H9 (cell line): ENCODE measurements at regions not wholly inside any gene's neighbourhood (a gene's known extent, or its start where the extent isn't known, plus 50 kb on each side); places are given as distances from the start of the nearest gene placed in this dataset.

Experiments used
- DNase-seq: peaks from one replicate; pipeline ENCODE4 v3.0.0-alpha.2; 2017
- H2AFZ ChIP-seq: one replicate; pipeline ENCODE4 v1.6.1; 2013; ENCODE audit warnings: mild to moderate bottlenecking, low read length, control low read depth, moderate library complexity
- H2AK5ac ChIP-seq: 2 replicates; pipeline ENCODE4 v1.6.1; 2013; ENCODE audit warnings: low read length, control low read depth, mixed read lengths; ENCODE audit not compliant: insufficient read length
- H2BK120ac ChIP-seq: one replicate; pipeline ENCODE4 v1.6.1; 2013; ENCODE audit warnings: low read depth, mild to moderate bottlenecking, low read length, control low read depth, inconsistent platforms; ENCODE audit not compliant: poor library complexity, severe bottlenecking
- H2BK12ac ChIP-seq: 2 replicates; pipeline ENCODE4 v1.6.1; 2013; ENCODE audit warnings: low read length, control low read depth, mixed read lengths, low read depth; ENCODE audit not compliant: insufficient read length
- H2BK15ac ChIP-seq: 2 replicates; pipeline ENCODE4 v1.6.1; 2013; ENCODE audit warnings: low read depth, low read length, control low read depth
- H2BK20ac ChIP-seq: one replicate; pipeline ENCODE4 v1.6.1; 2013; ENCODE audit warnings: low read depth, mild to moderate bottlenecking, low read length, control low read depth, inconsistent platforms; ENCODE audit not compliant: poor library complexity, severe bottlenecking
- H2BK5ac ChIP-seq: 2 replicates; pipeline ENCODE4 v1.6.1; 2013; ENCODE audit warnings: low read length, control low read depth, mixed read lengths; ENCODE audit not compliant: insufficient read length
- H3K14ac ChIP-seq: 2 replicates; pipeline ENCODE4 v1.6.1; 2013; ENCODE audit warnings: low read length, control low read depth; ENCODE audit not compliant: insufficient read depth
- H3K18ac ChIP-seq: 2 replicates; pipeline ENCODE4 v1.6.1; 2013; ENCODE audit warnings: low read depth, mild to moderate bottlenecking, mixed read lengths, low read length, control low read depth; ENCODE audit not compliant: insufficient read length
- H3K23ac ChIP-seq: 2 replicates; pipeline ENCODE4 v1.6.1; 2013; ENCODE audit warnings: low read length, control low read depth, mixed read lengths, low read depth; ENCODE audit not compliant: insufficient read length
- H3K23me2 ChIP-seq: 2 replicates; pipeline ENCODE4 v1.6.1; 2013; ENCODE audit warnings: low read depth, mild to moderate bottlenecking, mixed read lengths, low read length, control low read depth; ENCODE audit not compliant: insufficient read length, poor library complexity, severe bottlenecking
- H3K27ac ChIP-seq: 2 replicates; pipeline ENCODE4 v1.5.1; 2013; ENCODE audit warnings: low read length, control low read depth, mixed read lengths, low read depth; ENCODE audit not compliant: insufficient read length
- H3K27me3 ChIP-seq: 2 replicates; pipeline ENCODE4 v1.6.1; 2013; ENCODE audit warnings: low read length, control low read depth, inconsistent platforms; ENCODE audit not compliant: insufficient read depth
- H3K4ac ChIP-seq: 2 replicates; pipeline ENCODE4 v1.6.1; 2013; ENCODE audit warnings: low read depth, mild to moderate bottlenecking, control low read depth, inconsistent platforms, low read length, moderate library complexity
- H3K4me1 ChIP-seq: 2 replicates; pipeline ENCODE4 v1.6.1; 2013; ENCODE audit warnings: low read length, control low read depth, inconsistent platforms; ENCODE audit not compliant: insufficient read depth
- H3K4me2 ChIP-seq: 2 replicates; pipeline ENCODE4 v1.6.1; 2013; ENCODE audit warnings: low read length, control low read depth, mixed read lengths; ENCODE audit not compliant: insufficient read length, insufficient read depth
- H3K56ac ChIP-seq: 2 replicates; pipeline ENCODE4 v1.6.1; 2013; ENCODE audit warnings: low read depth, mild to moderate bottlenecking, mixed read lengths, low read length, control low read depth; ENCODE audit not compliant: insufficient read length
- H3K79me1 ChIP-seq: 2 replicates; pipeline ENCODE4 v1.6.1; 2013; ENCODE audit warnings: low read depth, mild to moderate bottlenecking, moderate library complexity, low read length, control low read depth, inconsistent platforms; ENCODE audit not compliant: insufficient read depth, poor library complexity, severe bottlenecking
- H3K79me2 ChIP-seq: 2 replicates; pipeline ENCODE4 v1.6.1; 2013; ENCODE audit warnings: low read length, control low read depth, inconsistent platforms; ENCODE audit not compliant: insufficient read depth
- H3K9ac ChIP-seq: 2 replicates; pipeline ENCODE4 v1.6.1; 2013; ENCODE audit warnings: low read length, control low read depth, mixed read lengths; ENCODE audit not compliant: insufficient read length; ENCODE audit errors: extremely low read depth
- H3K9me3 ChIP-seq: one replicate; pipeline ENCODE4 v1.6.1; 2013; ENCODE audit warnings: low read depth, low read length, inconsistent platforms; ENCODE audit not compliant: control insufficient read depth
- H3T11ph ChIP-seq: one replicate; pipeline ENCODE4 v1.6.1; 2013; ENCODE audit warnings: mild to moderate bottlenecking, low read length, control low read depth, inconsistent platforms
- H4K20me1 ChIP-seq: one replicate; pipeline ENCODE4 v1.6.1; 2013; ENCODE audit not compliant: control insufficient read depth, insufficient read length, insufficient read depth
- H4K5ac ChIP-seq: 2 replicates; pipeline ENCODE4 v1.6.1; 2013; ENCODE audit warnings: low read depth, mild to moderate bottlenecking, mixed read lengths, low read length, control low read depth; ENCODE audit not compliant: insufficient read length
- H4K8ac ChIP-seq: replicated peaks from 2 replicates; pipeline ENCODE4 v1.6.1; 2013; ENCODE audit warnings: low read length, control low read depth, mixed read lengths, low read depth; ENCODE audit not compliant: insufficient read length
- H4K91ac ChIP-seq: 2 replicates; pipeline ENCODE4 v1.6.1; 2013; ENCODE audit warnings: low read depth, mild to moderate bottlenecking, moderate library complexity, mixed read lengths, low read length, control low read depth; ENCODE audit not compliant: insufficient read length
- H3K27ac Mint-ChIP-seq, 3 experiments: 2 replicates in 2 of 3; 3 replicates in 1 of 3; pipeline ENCODE4 v1.8.0; 2020 to 2021; ENCODE audit warnings: mixed read lengths in 3 of 3, mild to moderate bottlenecking in 1 of 3, moderate library complexity in 1 of 3
- H3K27me3 Mint-ChIP-seq: 2 replicates; pipeline ENCODE4 v1.8.0; 2021; ENCODE audit warnings: low read depth, mild to moderate bottlenecking, moderate library complexity, mixed read lengths
- H3K36me3 Mint-ChIP-seq, 3 experiments: 2 replicates in 2 of 3; 3 replicates in 1 of 3; pipeline ENCODE4 v1.8.0; 2020 to 2021; ENCODE audit warnings: low read depth in 3 of 3, mixed read lengths in 3 of 3; ENCODE audit not compliant: insufficient read depth in 1 of 3
- H3K4me1 Mint-ChIP-seq, 2 experiments: 2 replicates each; pipeline ENCODE4 v1.8.0; 2020; ENCODE audit warnings: mixed read lengths in 2 of 2
- H3K4me3 Mint-ChIP-seq, 2 experiments: 2 replicates in 1 of 2; 3 replicates in 1 of 2; pipeline ENCODE4 v1.8.0; 2020 to 2021; ENCODE audit warnings: mild to moderate bottlenecking in 2 of 2, mixed read lengths in 2 of 2, moderate library complexity in 1 of 2
- H3K9me3 Mint-ChIP-seq, 2 experiments: 2 replicates in 1 of 2; 3 replicates in 1 of 2; pipeline ENCODE4 v1.8.0; 2020; ENCODE audit warnings: mild to moderate bottlenecking in 2 of 2, mixed read lengths in 2 of 2, moderate library complexity in 1 of 2
- WGBS: extraction: QIAGEN DNeasy Blood & Tissue Kit; methylation state at CpG from one replicate; pipeline ENCODE4 v1.1.7; 2013; ENCODE audit warnings: missing lambda C conversion rate, low lambda C conversion rate, mixed read lengths; ENCODE audit not compliant: insufficient read length; ENCODE audit errors: extremely low coverage; 5-methylcytosine and 5-hydroxymethylcytosine counted together
- TF ChIP-seq, protein P1 (sequence below): fragments of 200-600 bp; sonication (generic); conservative IDR thresholded peaks from 3 replicates; pipeline ENCODE4 v1.8.0; 2021; ENCODE audit warnings: antibody characterized with exemption, mild to moderate bottlenecking

DNA sequence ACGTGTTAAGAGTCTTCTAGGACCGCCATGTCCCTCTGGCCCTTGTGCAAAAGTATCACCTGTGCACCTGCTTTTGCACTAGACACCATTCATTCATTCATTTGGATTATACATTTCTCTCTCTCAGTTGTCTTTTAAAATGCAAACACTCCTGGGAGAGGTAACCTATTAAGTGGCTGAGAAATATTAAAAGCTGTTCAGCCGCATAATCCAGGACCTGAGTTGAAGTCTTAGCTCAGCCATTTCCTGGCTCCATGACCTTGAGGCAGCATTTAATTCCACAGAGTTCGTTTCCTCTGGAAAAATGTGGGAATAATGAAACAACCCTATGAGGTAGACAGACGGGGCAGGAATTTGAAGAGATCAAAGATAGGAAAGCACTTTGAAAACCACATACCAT is 251.6 kb downstream of the RPS24 start:
- H3K4ac ChIP-seq, result no peak overlapping the region
- DNase-seq, result no peak

More for the DNA sequence above, 251.6 kb downstream of the RPS24 start:
- no peak overlapping the region for H2AK5ac ChIP-seq
- H3K79me1 ChIP-seq, result no peaks in the 10 kb centered on the region
- H2AFZ ChIP-seq, result no peak overlapping the region
- no peaks in the 10 kb centered on the region for H3K27me3 ChIP-seq
- Mint-ChIP-seq H3K36me3 (no peaks in the 10 kb centered on the region), H3K27me3 (peaks cover 4% of the 10 kb centered on the region), H3K4me3 (no peak overlapping the region), H3K9me3 (no peaks in the 10 kb centered on the region), H3K27ac (no peak overlapping the region), H3K4me1 (peaks cover 36 to 49% of the 10 kb centered on the region in 2 experiments)
- H3K23ac ChIP-seq, result no peak overlapping the region
- peaks cover 4% of the 10 kb centered on the region; the same call in 1 of the 2 replicates for H3K4me1 ChIP-seq
- no peak overlapping the region for H3K56ac ChIP-seq
- no peak overlapping the region for H2BK20ac ChIP-seq
- no peak overlapping the region for H2BK5ac ChIP-seq
- H2BK12ac ChIP-seq, result no peak overlapping the region
- no peak overlapping the region for H4K8ac ChIP-seq
- no peaks in the 10 kb centered on the region for H4K20me1 ChIP-seq
- H4K91ac ChIP-seq, result no peak overlapping the region
- no peak overlapping the region for H3K18ac ChIP-seq
- no peak overlapping the region for H4K5ac ChIP-seq
- no peak overlapping the region for H3K4me2 ChIP-seq
- TF ChIP-seq, protein P1, sequence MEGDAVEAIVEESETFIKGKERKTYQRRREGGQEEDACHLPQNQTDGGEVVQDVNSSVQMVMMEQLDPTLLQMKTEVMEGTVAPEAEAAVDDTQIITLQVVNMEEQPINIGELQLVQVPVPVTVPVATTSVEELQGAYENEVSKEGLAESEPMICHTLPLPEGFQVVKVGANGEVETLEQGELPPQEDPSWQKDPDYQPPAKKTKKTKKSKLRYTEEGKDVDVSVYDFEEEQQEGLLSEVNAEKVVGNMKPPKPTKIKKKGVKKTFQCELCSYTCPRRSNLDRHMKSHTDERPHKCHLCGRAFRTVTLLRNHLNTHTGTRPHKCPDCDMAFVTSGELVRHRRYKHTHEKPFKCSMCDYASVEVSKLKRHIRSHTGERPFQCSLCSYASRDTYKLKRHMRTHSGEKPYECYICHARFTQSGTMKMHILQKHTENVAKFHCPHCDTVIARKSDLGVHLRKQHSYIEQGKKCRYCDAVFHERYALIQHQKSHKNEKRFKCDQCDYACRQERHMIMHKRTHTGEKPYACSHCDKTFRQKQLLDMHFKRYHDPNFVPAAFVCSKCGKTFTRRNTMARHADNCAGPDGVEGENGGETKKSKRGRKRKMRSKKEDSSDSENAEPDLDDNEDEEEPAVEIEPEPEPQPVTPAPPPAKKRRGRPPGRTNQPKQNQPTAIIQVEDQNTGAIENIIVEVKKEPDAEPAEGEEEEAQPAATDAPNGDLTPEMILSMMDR, result no peak
- H3K23me2 ChIP-seq, result no peaks in the 10 kb centered on the region
- no peak overlapping the region for H2BK15ac ChIP-seq
- no peak overlapping the region for H3K14ac ChIP-seq
- no peak overlapping the region for H3K27ac ChIP-seq
- H2BK120ac ChIP-seq, result no peak overlapping the region
- no peaks in the 10 kb centered on the region for H3K9me3 ChIP-seq
- WGBS, result no CpG with 5 or more reads among the region's 5 CpGs
- no peak overlapping the region for H3K9ac ChIP-seq
- H3K79me2 ChIP-seq, result no peaks in the 10 kb centered on the region
- no peak overlapping the region for H3T11ph ChIP-seq
